Muscle layer of colon (tissue), 2 donors: ENCODE measurements at regions not wholly inside any gene's neighbourhood (a gene's known extent, or its start where the extent isn't known, plus 50 kb on each side); places are given as distances from the start of the nearest gene placed in this dataset.
"Not testable (repeated sequence)": the region's sequence is repeated elsewhere in the genome, so short reads cannot be mapped to it uniquely, and the experiment has no call there.

ENCODE experiments used
- H3K27ac ChIP-seq: one replicate; pipeline ENCODE4 v1.7.0; 2013; ENCODE audit warnings: low read depth, mild to moderate bottlenecking, low read length, moderate library complexity
- H3K27me3 ChIP-seq, 2 donors: one replicate each; pipeline ENCODE4 v1.7.0; 2013; ENCODE audit warnings: low read length in 2 of 2, mild to moderate bottlenecking in 2 of 2; ENCODE audit not compliant: insufficient read depth in 2 of 2, control insufficient read depth in 1 of 2
- H3K36me3 ChIP-seq: one replicate; pipeline ENCODE4 v1.7.0; 2013; ENCODE audit warnings: mild to moderate bottlenecking, low read length; ENCODE audit not compliant: insufficient read depth
- H3K4me1 ChIP-seq: one replicate; pipeline ENCODE4 v1.7.0; 2013; ENCODE audit warnings: mild to moderate bottlenecking, low read length; ENCODE audit not compliant: insufficient read depth
- H3K4me3 ChIP-seq, 2 donors: one replicate each; pipeline ENCODE4 v1.7.0; 2013; ENCODE audit warnings: low read length in 2 of 2, low read depth in 1 of 2, mild to moderate bottlenecking in 1 of 2, moderate library complexity in 1 of 2
- H3K9ac ChIP-seq: one replicate; pipeline ENCODE4 v1.7.0; 2013; ENCODE audit warnings: low read length
- H3K9me3 ChIP-seq: one replicate; pipeline ENCODE4 v1.7.0; 2013; ENCODE audit warnings: mild to moderate bottlenecking, low read length
- donor health status: abdominal sarcoma.
- donor health status: Adenocarcinoma of cecum.

- H3K36me3 ChIP-seq, result no peaks in the 10 kb centered on the region
- no peaks in the 10 kb centered on the region for H3K4me1 ChIP-seq
- no peaks in the 10 kb centered on the region for H3K9me3 ChIP-seq
- H3K27me3 ChIP-seq, result no peaks in the 10 kb centered on the region
- H3K27ac ChIP-seq, result no peak overlapping the region
- no peak overlapping the region for H3K4me3 ChIP-seq
- no peak overlapping the region for H3K9ac ChIP-seq
Measured at GRCh38 chr13:110993788-110994187, 78.9 kb upstream of the ANKRD10 start.

GRCh38 chr13:110991991-110992508 lies 77.2 kb upstream of the ANKRD10 start:
- no peaks in the 10 kb centered on the region for H3K9me3 ChIP-seq
- H3K4me3 ChIP-seq, result no peak overlapping the region
- H3K4me1 ChIP-seq, result no peaks in the 10 kb centered on the region
- H3K9ac ChIP-seq, result no peak overlapping the region
- H3K36me3 ChIP-seq, result no peaks in the 10 kb centered on the region
- no peak overlapping the region for H3K27ac ChIP-seq
- no peaks in the 10 kb centered on the region for H3K27me3 ChIP-seq

GRCh38 chr13:110989331-110989730 lies 74.5 kb upstream of the ANKRD10 start:
- no peak overlapping the region for H3K4me3 ChIP-seq
- H3K27me3 ChIP-seq, result no peaks in the 10 kb centered on the region

DNA sequence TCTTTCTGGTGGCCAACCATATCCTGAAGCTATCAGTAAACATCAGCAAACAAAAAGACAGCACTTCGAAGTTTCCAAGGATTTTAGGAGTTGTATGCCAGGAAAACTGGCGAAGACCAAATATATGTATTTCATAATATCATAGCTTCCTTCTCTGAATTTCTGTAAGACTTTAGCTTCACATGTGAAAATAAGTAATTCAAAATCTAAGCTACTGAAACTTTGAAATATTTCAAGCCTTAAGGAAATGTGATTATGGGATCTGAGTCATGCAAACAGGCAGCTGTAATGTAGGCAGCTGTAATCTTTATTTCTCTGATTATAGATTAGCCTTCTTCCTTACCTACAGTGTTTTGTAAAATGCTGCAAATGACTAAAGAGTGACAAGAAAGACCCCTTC lies 70.7 kb upstream of the ANKRD10 start:
- Histone ChIP-seq H3K4me1 (no peaks in the 10 kb centered on the region), H3K27me3 (no peaks in the 10 kb centered on the region), H3K4me3 (no peak overlapping the region), H3K36me3 (no peaks in the 10 kb centered on the region), H3K9ac (no peak overlapping the region), H3K9me3 (no peaks in the 10 kb centered on the region), H3K27ac (no peak overlapping the region)

More at GRCh38 chr13:110989331-110989730, 74.5 kb upstream of the ANKRD10 start:
- H3K4me1 ChIP-seq, result no peaks in the 10 kb centered on the region
- H3K27ac ChIP-seq, result no peak overlapping the region
- H3K36me3 ChIP-seq, result no peaks in the 10 kb centered on the region
- no peaks in the 10 kb centered on the region for H3K9me3 ChIP-seq
- H3K9ac ChIP-seq, result no peak overlapping the region

- Histone ChIP-seq H3K4me1 (no peaks in the 10 kb centered on the region), H3K9me3 (no peaks in the 10 kb centered on the region), H3K9ac (no peak overlapping the region), H3K36me3 (no peaks in the 10 kb centered on the region), H3K4me3 (no peak overlapping the region), H3K27ac (no peak overlapping the region), H3K27me3 (no peaks in the 10 kb centered on the region)
Measured at GRCh38 chr13:110984798-110985197, 69.9 kb upstream of the ANKRD10 start.

DNA sequence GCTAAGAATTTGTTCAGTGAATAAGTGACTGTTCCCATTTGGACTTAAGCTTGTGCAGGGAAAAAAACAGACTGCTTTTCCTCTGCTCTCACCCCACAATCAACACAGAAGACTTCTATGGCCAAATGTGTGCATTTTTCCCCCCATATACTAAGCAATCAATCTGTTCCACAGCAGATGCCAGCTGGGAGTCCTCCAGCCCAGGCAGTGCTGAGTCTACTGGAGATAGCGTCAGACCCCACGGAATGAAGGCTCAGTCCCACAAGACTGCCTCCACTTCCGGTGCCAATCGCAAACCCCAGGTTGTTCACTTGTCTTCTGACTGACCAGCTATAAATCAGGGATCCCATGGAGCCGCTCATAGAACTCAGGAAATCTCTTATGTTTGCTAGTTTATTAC lies 69.5 kb upstream of the ANKRD10 start:
- Histone ChIP-seq H3K27ac (no peak overlapping the region), H3K4me3 (no peak overlapping the region), H3K36me3 (no peaks in the 10 kb centered on the region), H3K9me3 (no peaks in the 10 kb centered on the region), H3K27me3 (no peaks in the 10 kb centered on the region), H3K4me1 (no peaks in the 10 kb centered on the region), H3K9ac (no peak overlapping the region)

- no peaks in the 10 kb centered on the region for H3K36me3 ChIP-seq
- H3K4me3 ChIP-seq, result no peak overlapping the region
Measured at GRCh38 chr13:110983241-110983640, 68.4 kb upstream of the ANKRD10 start.

GRCh38 chr13:110981379-110981778 lies 66.5 kb upstream of the ANKRD10 start:
- H3K27ac ChIP-seq, result no peak overlapping the region

More at GRCh38 chr13:110983241-110983640, 68.4 kb upstream of the ANKRD10 start:
- Histone ChIP-seq H3K9ac (no peak overlapping the region), H3K4me1 (no peaks in the 10 kb centered on the region), H3K27me3 (no peaks in the 10 kb centered on the region), H3K9me3 (no peaks in the 10 kb centered on the region), H3K27ac (no peak overlapping the region)

GRCh38 chr13:110980921-110981320 lies 66.1 kb upstream of the ANKRD10 start:
- Histone ChIP-seq H3K36me3 (no peaks in the 10 kb centered on the region), H3K9me3 (no peaks in the 10 kb centered on the region), H3K9ac (no peak overlapping the region), H3K4me3 (no peak overlapping the region), H3K4me1 (no peaks in the 10 kb centered on the region), H3K27me3 (no peaks in the 10 kb centered on the region), H3K27ac (no peak overlapping the region)

More at GRCh38 chr13:110981379-110981778, 66.5 kb upstream of the ANKRD10 start:
- Histone ChIP-seq H3K9ac (no peak overlapping the region), H3K4me3 (no peak overlapping the region), H3K4me1 (no peaks in the 10 kb centered on the region), H3K9me3 (no peaks in the 10 kb centered on the region), H3K36me3 (no peaks in the 10 kb centered on the region), H3K27me3 (no peaks in the 10 kb centered on the region)

GRCh38 chr13:110979149-110979548 lies 64.3 kb upstream of the ANKRD10 start:
- H3K4me3 ChIP-seq, H3K27me3 ChIP-seq, H3K9me3 ChIP-seq, H3K4me1 ChIP-seq, H3K9ac ChIP-seq, H3K36me3 ChIP-seq, H3K27ac ChIP-seq: not testable (repeated sequence)

DNA sequence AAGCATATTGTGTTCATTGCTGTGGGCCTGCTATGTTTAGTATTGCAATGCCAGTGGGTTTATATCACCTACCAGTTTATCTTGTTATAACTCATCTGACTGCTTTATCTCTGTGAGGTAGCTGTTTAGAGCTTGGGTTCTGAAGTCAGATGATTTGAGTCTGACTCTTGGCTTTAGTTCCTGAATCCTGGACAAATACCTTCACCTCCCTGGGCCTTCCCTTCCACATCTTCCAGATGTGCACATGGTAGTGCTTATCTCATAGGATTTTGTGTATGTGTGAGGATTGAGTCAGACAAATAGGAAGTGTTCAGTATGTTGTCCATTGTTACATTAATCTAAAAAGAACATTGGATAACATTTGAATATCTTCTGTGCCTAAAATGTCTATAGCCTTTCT lies 63.5 kb upstream of the ANKRD10 start:
- no peaks in the 10 kb centered on the region for H3K4me1 ChIP-seq
- no peaks in the 10 kb centered on the region for H3K36me3 ChIP-seq
- no peak overlapping the region for H3K9ac ChIP-seq
- H3K27ac ChIP-seq, result no peak overlapping the region
- H3K27me3 ChIP-seq, result no peaks in the 10 kb centered on the region
- H3K4me3 ChIP-seq, result no peak overlapping the region
- no peaks in the 10 kb centered on the region for H3K9me3 ChIP-seq

DNA sequence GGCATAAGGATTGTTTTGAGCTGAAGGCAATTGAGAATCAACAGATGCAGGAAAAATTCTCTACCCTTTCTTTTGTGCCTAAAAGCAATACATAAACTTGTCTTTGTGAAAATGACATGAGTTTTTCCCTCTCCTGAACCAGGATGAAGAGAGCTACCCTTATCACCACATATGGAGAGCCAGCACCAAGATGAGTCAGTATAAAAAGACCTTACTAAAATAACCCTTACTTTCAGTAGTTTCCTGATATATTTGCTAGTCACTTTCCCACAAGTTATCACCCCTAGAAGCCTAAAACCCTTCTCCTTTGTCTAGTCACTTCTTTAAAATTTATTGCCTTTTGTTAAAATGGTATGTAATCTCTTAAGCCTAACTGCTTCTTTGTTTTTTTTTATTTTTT lies 61.9 kb upstream of the ANKRD10 start:
- no peak overlapping the region for H3K9ac ChIP-seq
- no peaks in the 10 kb centered on the region for H3K9me3 ChIP-seq
- no peak overlapping the region for H3K4me3 ChIP-seq
- H3K27ac ChIP-seq, result no peak overlapping the region
- no peaks in the 10 kb centered on the region for H3K27me3 ChIP-seq
- no peaks in the 10 kb centered on the region for H3K4me1 ChIP-seq
- H3K36me3 ChIP-seq, result no peaks in the 10 kb centered on the region
